SH-SY5Y (cell line): ENCODE measurements at regions not wholly inside any gene's neighbourhood (a gene's known extent, or its start where the extent isn't known, plus 50 kb on each side); places are given as distances from the start of the nearest gene placed in this dataset.

Experiments
- GATA2 ChIP-seq: IDR thresholded peaks from 2 replicates; pipeline ENCODE4 v1.6.1; 2011; ENCODE audit warnings: mild to moderate bottlenecking, low read depth, low read length
- GATA3 ChIP-seq: IDR thresholded peaks from 2 replicates; pipeline ENCODE4 v1.6.1; 2011; ENCODE audit warnings: low read depth, mild to moderate bottlenecking, low read length, moderate library complexity

GRCh38 chr1:36641776-36642175 is 159.1 kb upstream of the CSF3R start:
- TF ChIP-seq GATA2 (no peak; the same call in 1 of the 2 replicates), GATA3 (no peak)
